Activated naive CD4-positive, alpha-beta T cell treated with anti-CD3 and anti-CD28 coated beads for 36 hours (primary cell): ENCODE measurements at regions not wholly inside any gene's neighbourhood (a gene's known extent, or its start where the extent isn't known, plus 50 kb on each side); places are given as distances from the start of the nearest gene placed in this dataset.

Source experiments
- CTCF ChIA-PET: fragments of 350-600 bp; sonication (Branson Sonifier 250); formaldehyde crosslinking; loops from one replicate; lab custom pipeline; 2021; ENCODE audit warnings: antibody characterized with exemption; lab: Charles Lee
- DNase-seq: peaks from one replicate; pipeline ENCODE4 v3.0.0-alpha.2; 2020
- H3K27ac Mint-ChIP-seq: one replicate; pipeline ENCODE4 v1.8.0; 2021; ENCODE audit warnings: mild to moderate bottlenecking, mixed read lengths
- H3K27me3 Mint-ChIP-seq: one replicate; pipeline ENCODE4 v1.8.0; 2021; ENCODE audit warnings: low read depth, mixed read lengths
- H3K36me3 Mint-ChIP-seq: one replicate; pipeline ENCODE4 v1.8.0; 2021; ENCODE audit warnings: low read depth, mixed read lengths
- H3K4me1 Mint-ChIP-seq: one replicate; pipeline ENCODE4 v1.8.0; 2021; ENCODE audit warnings: low read depth, mixed read lengths
- H3K4me3 Mint-ChIP-seq: one replicate; pipeline ENCODE4 v1.8.0; 2021; ENCODE audit warnings: mild to moderate bottlenecking, moderate library complexity, mixed read lengths
- H3K9me3 Mint-ChIP-seq: one replicate; pipeline ENCODE4 v1.8.0; 2021; ENCODE audit warnings: mixed read lengths
- intact Hi-C: fragments of 100-400 bp; cut with micrococcal nuclease; formaldehyde crosslinking; loops from one replicate; pipeline ENCODE4 v1.15.1; 2023

- CTCF ChIA-PET = interaction anchor here (0.6 kb wide), 1 partner anchor 12 kb away, joined by 3 read pairs; no protein-coding TSS in a partner anchor
Observed at GRCh38 chr9:115235221-115235620, 117.3 kb upstream of the TNC start.

GRCh38 chr9:115237385-115237998 is 119.5 kb upstream of the TNC start:
- H3K4me3 Mint-ChIP-seq = no peak overlapping the region
- no peaks in the 10 kb centered on the region for H3K36me3 Mint-ChIP-seq
- H3K27ac Mint-ChIP-seq = no peak overlapping the region
- H3K27me3 Mint-ChIP-seq = peaks cover 13% of the 10 kb centered on the region
- no peak for DNase-seq
- intact Hi-C loops = no loop called here
- CTCF ChIA-PET = interaction anchor here (1.3 kb wide), 1 partner anchor 74 kb away, joined by 3 read pairs; no protein-coding TSS in a partner anchor
- no peaks in the 10 kb centered on the region for H3K4me1 Mint-ChIP-seq
- no peaks in the 10 kb centered on the region for H3K9me3 Mint-ChIP-seq

More at GRCh38 chr9:115235221-115235620, 117.3 kb upstream of the TNC start:
- Mint-ChIP-seq H3K9me3 (no peaks in the 10 kb centered on the region), H3K4me1 (no peaks in the 10 kb centered on the region), H3K27ac (no peak overlapping the region), H3K4me3 (no peak overlapping the region), H3K27me3 (peaks cover 11% of the 10 kb centered on the region), H3K36me3 (no peaks in the 10 kb centered on the region)
- intact Hi-C loops = no loop called here
- DNase-seq = no peak

GRCh38 chr9:115240676-115241075 is 122.7 kb upstream of the TNC start:
- no peak overlapping the region for H3K4me3 Mint-ChIP-seq
- CTCF ChIA-PET = no interaction called here
- H3K4me1 Mint-ChIP-seq = no peaks in the 10 kb centered on the region
- no peaks in the 10 kb centered on the region for H3K36me3 Mint-ChIP-seq
- no peak for DNase-seq
- H3K27me3 Mint-ChIP-seq = peaks cover 13% of the 10 kb centered on the region
- H3K27ac Mint-ChIP-seq = no peak overlapping the region
- no peaks in the 10 kb centered on the region for H3K9me3 Mint-ChIP-seq
- intact Hi-C loops = no loop called here

DNA sequence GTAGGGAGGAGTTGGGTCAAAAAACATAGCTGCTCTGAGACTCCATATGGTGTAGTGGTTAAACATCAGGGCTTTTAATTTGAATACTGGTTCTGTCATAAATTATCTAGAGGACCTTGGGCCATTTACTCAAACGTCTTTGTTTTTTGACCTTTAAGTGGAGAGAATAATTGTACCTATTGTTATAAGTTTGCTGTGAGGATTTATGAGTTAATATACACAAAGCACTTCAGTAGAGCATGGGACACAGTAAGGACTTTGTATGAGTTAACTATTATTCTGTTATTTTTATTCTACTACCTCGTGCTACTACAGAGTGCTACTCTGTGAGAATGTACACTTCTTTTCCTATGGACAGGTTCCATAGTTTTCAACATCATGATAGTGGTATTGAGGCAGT is 123.7 kb upstream of the TNC start:
- DNase-seq = no peak
- peaks cover 12% of the 10 kb centered on the region for H3K27me3 Mint-ChIP-seq
- no peak overlapping the region for H3K4me3 Mint-ChIP-seq
- no peaks in the 10 kb centered on the region for H3K36me3 Mint-ChIP-seq
- no peaks in the 10 kb centered on the region for H3K9me3 Mint-ChIP-seq
- no peaks in the 10 kb centered on the region for H3K4me1 Mint-ChIP-seq
- intact Hi-C loops = no loop called here
- H3K27ac Mint-ChIP-seq = no peak overlapping the region
- CTCF ChIA-PET = no interaction called here

DNA sequence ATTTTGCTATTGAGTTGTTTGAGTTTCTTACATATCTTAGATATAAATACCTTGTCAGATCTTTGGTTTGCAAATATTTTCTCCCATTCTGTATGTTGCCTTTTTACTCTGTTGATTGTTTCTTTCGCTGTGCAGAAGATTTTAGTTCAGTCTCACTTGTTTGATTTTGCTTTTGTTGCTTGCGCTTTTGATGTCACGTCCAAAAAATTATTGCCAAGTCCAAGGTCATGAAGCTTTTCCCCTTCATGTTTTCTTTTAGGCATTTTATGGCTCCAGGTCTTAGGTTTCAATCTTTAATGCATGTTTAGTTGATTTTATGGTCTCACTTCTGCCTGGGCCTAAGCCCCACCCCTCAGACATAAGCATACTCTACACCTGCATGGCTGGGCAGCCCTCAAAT is 131.5 kb upstream of the TNC start:
- Mint-ChIP-seq H3K4me3 (no peak overlapping the region), H3K4me1 (no peaks in the 10 kb centered on the region), H3K27me3 (peaks cover 3% of the 10 kb centered on the region), H3K9me3 (no peaks in the 10 kb centered on the region), H3K27ac (no peak overlapping the region), H3K36me3 (no peaks in the 10 kb centered on the region)
- CTCF ChIA-PET = no interaction called here
- DNase-seq = no peak
- intact Hi-C loops = no loop called here

GRCh38 chr9:115250621-115251032 is 132.7 kb upstream of the TNC start:
- H3K27me3 Mint-ChIP-seq = peaks cover 3% of the 10 kb centered on the region
- H3K27ac Mint-ChIP-seq = no peak overlapping the region
- no peak overlapping the region for H3K4me3 Mint-ChIP-seq
- intact Hi-C loops = no loop called here
- CTCF ChIA-PET = no interaction called here
- no peaks in the 10 kb centered on the region for H3K4me1 Mint-ChIP-seq
- no peaks in the 10 kb centered on the region for H3K9me3 Mint-ChIP-seq
- H3K36me3 Mint-ChIP-seq = no peaks in the 10 kb centered on the region
- no peak for DNase-seq

DNA sequence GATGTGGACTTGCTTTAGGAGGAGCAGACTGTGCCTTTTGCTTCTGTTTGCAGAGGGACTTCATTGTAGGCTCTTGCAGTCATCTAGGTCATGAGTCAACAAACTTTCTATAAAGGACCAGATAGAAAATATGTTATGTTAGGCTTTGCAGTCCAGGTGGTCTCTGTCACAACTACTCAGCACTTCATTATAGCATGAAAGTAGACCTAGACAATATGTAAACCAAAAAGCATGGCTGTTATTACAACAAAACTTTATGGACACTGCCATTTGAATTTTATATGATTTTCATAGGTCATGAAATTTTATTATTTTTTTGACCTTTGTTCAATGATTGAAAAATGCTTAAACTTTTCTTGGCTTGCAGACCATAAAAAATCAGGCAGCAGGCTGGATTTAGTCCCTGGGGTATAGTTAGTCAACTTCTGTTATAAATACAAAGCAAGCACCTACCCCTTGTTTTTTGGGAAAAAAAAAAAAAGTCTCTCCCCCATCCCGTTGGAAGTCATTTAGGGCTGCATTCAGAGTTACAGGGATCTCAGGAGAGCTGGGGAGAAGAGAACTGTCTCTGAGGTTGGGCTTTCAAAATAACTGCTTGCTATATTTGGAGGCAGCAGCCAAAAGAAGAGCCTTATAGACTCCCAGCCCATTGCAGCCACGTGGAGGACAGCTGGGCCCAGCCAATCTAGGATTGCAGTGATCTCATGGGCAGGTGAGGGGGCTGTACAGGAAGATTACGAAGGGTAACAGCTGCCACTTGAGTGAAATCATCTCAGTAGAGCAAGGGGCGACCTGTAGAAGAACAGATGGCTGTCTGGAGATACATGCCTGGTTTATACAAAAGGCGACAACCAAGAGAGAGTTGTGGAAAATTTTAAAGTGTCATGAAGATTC is 136.6 kb upstream of the TNC start:
- DNase-seq = no peak
- Mint-ChIP-seq H3K36me3 (no peaks in the 10 kb centered on the region), H3K27me3 (peaks cover 9% of the 10 kb centered on the region), H3K27ac (no peak overlapping the region), H3K9me3 (no peaks in the 10 kb centered on the region), H3K4me3 (no peak overlapping the region), H3K4me1 (no peaks in the 10 kb centered on the region)
- intact Hi-C loops = no loop called here
- CTCF ChIA-PET = no interaction called here

DNA sequence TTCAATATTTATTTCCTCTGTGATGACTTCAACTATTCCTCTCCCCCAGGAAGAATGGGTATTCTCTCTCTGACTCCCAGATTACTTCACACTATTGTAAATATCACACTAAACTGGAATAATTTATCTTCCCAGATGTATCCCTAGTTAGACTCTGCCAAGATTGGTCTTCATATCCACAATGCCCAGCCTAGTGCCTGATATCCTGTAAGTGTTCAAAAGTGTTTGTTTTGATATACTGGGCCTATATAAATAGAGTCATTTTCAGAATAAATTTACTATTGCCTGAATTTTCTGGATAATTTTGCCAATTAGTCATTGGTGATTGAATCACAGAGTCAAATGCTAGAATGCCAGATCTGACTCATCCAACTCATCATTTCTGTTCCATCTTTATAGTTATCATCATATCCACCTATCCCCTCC is 143.7 kb upstream of the TNC start:
- no peak overlapping the region for H3K4me3 Mint-ChIP-seq
- H3K9me3 Mint-ChIP-seq = no peaks in the 10 kb centered on the region
- CTCF ChIA-PET = no interaction called here
- H3K36me3 Mint-ChIP-seq = no peaks in the 10 kb centered on the region
- no peak for DNase-seq
- intact Hi-C loops = no loop called here
- H3K27me3 Mint-ChIP-seq = peaks cover 7% of the 10 kb centered on the region
- H3K4me1 Mint-ChIP-seq = no peaks in the 10 kb centered on the region
- no peak overlapping the region for H3K27ac Mint-ChIP-seq

- H3K36me3 Mint-ChIP-seq = no peaks in the 10 kb centered on the region
- peaks cover 7% of the 10 kb centered on the region for H3K27me3 Mint-ChIP-seq
- H3K9me3 Mint-ChIP-seq = no peaks in the 10 kb centered on the region
- no peaks in the 10 kb centered on the region for H3K4me1 Mint-ChIP-seq
- DNase-seq = no peak
- intact Hi-C loops = no loop called here
- no peak overlapping the region for H3K4me3 Mint-ChIP-seq
- CTCF ChIA-PET = no interaction called here
- no peak overlapping the region for H3K27ac Mint-ChIP-seq
Observed at GRCh38 chr9:115262477-115262876, 144.5 kb upstream of the TNC start.

DNA sequence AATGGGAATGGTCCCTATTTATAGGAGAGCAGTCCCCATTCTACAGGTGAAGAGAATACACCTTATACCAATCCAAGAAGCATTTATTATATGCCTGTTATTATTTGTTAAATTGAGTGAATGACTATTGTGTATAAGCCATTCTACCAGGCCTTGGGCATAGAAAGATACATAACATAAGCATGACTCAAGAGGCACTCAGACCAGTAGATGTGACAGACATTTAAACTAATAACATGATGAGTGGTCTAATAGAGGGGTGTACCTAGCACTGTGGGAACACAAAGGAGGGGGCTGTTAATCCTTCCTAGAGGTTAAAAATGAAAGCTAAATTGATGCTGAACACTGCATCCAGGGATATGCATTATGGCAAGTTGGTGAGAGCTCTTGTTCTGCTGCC is 145.0 kb upstream of the TNC start:
- intact Hi-C loops = no loop called here
- Mint-ChIP-seq H3K36me3 (no peaks in the 10 kb centered on the region), H3K4me3 (no peak overlapping the region), H3K4me1 (no peaks in the 10 kb centered on the region), H3K9me3 (no peaks in the 10 kb centered on the region), H3K27me3 (peaks cover 7% of the 10 kb centered on the region), H3K27ac (no peak overlapping the region)
- CTCF ChIA-PET = no interaction called here
- no peak for DNase-seq

- H3K36me3 Mint-ChIP-seq = no peaks in the 10 kb centered on the region
- intact Hi-C loops = no loop called here
- no peaks in the 10 kb centered on the region for H3K4me1 Mint-ChIP-seq
- no peak overlapping the region for H3K4me3 Mint-ChIP-seq
- peaks cover 6% of the 10 kb centered on the region for H3K27me3 Mint-ChIP-seq
- no peaks in the 10 kb centered on the region for H3K9me3 Mint-ChIP-seq
- no peak for DNase-seq
- CTCF ChIA-PET = no interaction called here
- H3K27ac Mint-ChIP-seq = no peak overlapping the region
Observed at GRCh38 chr9:115263371-115264075, 145.6 kb upstream of the TNC start.

GRCh38 chr9:115264313-115264712 is 146.4 kb upstream of the TNC start:
- H3K27me3 Mint-ChIP-seq = peaks cover 6% of the 10 kb centered on the region
- H3K27ac Mint-ChIP-seq = no peak overlapping the region
- H3K9me3 Mint-ChIP-seq = no peaks in the 10 kb centered on the region
- no peaks in the 10 kb centered on the region for H3K4me1 Mint-ChIP-seq
- no peak for DNase-seq
- intact Hi-C loops = no loop called here
- no peaks in the 10 kb centered on the region for H3K36me3 Mint-ChIP-seq
- H3K4me3 Mint-ChIP-seq = no peak overlapping the region
- CTCF ChIA-PET = no interaction called here
